Activated CD4-positive, alpha-beta T cell treated with anti-CD3 and anti-CD28 coated beads, Interleukin-2, amount 10 ng/mL, durations not matched to agents 7 days and 5 days (primary cell): ENCODE measurements at regions not wholly inside any gene's neighbourhood (a gene's known extent, or its start where the extent isn't known, plus 50 kb on each side); places are given as distances from the start of the nearest gene placed in this dataset.

Source experiments
- CTCF ChIA-PET: fragments of 350-600 bp; sonication (Branson Sonifier 250); formaldehyde crosslinking; loops from one replicate; lab custom pipeline; 2021; ENCODE audit warnings: antibody characterized with exemption; lab: Charles Lee
- POLR2A ChIA-PET: fragments of 350-600 bp; sonication (Branson Sonifier 250); formaldehyde crosslinking; loops from one replicate; lab custom pipeline; 2021; ENCODE audit warnings: antibody characterized with exemption; lab: Charles Lee
- DNase-seq: peaks from one replicate; pipeline ENCODE4 v3.0.0-alpha.2; 2020
- H3K27ac Mint-ChIP-seq: one replicate; pipeline ENCODE4 v1.8.0; 2021; ENCODE audit warnings: mild to moderate bottlenecking, moderate library complexity, mixed read lengths
- H3K27me3 Mint-ChIP-seq: one replicate; pipeline ENCODE4 v1.8.0; 2021; ENCODE audit warnings: mixed read lengths
- H3K36me3 Mint-ChIP-seq: one replicate; pipeline ENCODE4 v1.8.0; 2021; ENCODE audit warnings: low read depth, mixed read lengths
- H3K4me1 Mint-ChIP-seq: one replicate; pipeline ENCODE4 v1.8.0; 2021; ENCODE audit warnings: mixed read lengths
- H3K4me3 Mint-ChIP-seq: one replicate; pipeline ENCODE4 v1.8.0; 2021; ENCODE audit warnings: mild to moderate bottlenecking, moderate library complexity, mixed read lengths
- H3K9me3 Mint-ChIP-seq: one replicate; pipeline ENCODE4 v1.8.0; 2021; ENCODE audit warnings: mixed read lengths

- Mint-ChIP-seq H3K4me3 (no peak overlapping the region), H3K4me1 (no peaks in the 10 kb centered on the region), H3K9me3 (no peaks in the 10 kb centered on the region), H3K27ac (no peak overlapping the region), H3K27me3 (peaks cover 14% of the 10 kb centered on the region), H3K36me3 (no peaks in the 10 kb centered on the region)
- POLR2A ChIA-PET, result no interaction called here
- CTCF ChIA-PET, result no interaction called here
- DNase-seq, result no peak
These were observed 256.6 kb upstream of the ROPN1 start for GRCh38 chr3:124248471-124249028.

DNA sequence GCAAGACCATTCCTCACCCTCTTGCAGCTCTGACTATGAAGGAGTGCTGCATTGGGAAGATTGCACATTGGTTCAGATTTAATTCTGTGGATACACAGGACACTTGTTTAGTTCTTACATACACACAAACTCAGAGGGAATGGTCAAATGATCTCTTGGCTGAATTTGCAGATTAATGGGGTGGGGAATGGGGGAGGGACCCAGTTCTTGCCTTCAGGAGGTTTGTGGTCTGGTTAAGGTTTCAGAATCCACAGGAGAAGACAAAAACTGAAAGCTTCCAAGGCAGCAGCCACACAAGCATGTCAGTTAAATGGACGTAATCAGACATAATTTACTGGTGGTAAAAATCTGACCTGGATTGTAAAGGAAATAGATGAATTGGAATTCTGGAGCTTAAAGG lies 257.1 kb upstream of the ROPN1 start:
- no peaks in the 10 kb centered on the region for H3K36me3 Mint-ChIP-seq
- H3K27me3 Mint-ChIP-seq, result peaks cover 14% of the 10 kb centered on the region
- H3K9me3 Mint-ChIP-seq, result no peaks in the 10 kb centered on the region
- H3K27ac Mint-ChIP-seq, result no peak overlapping the region
- ChIA-PET POLR2A (no interaction called here), CTCF (no interaction called here)
- H3K4me1 Mint-ChIP-seq, result no peaks in the 10 kb centered on the region
- DNase-seq, result no peak
- no peak overlapping the region for H3K4me3 Mint-ChIP-seq

DNA sequence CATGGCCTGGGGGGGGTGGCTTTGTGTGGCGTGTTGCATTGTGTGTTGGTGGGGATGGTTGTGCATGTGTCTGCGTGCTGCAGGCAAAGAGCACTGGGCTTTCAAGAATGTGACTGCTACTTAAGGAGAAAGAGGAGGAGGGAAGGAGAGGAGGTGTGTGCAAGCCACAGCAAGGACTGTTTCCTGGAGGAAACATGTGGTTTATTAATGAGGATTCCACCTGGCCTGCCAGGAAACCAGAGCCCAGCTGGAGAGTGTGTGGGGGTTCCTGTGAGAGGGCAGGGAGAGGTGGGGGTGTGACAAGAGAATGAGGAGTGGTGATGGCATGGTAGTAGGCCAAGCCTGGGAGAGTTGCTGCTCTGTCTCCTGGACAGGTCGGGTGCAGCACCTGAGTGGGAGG lies 258.1 kb upstream of the ROPN1 start:
- Mint-ChIP-seq H3K27me3 (peaks cover 14% of the 10 kb centered on the region), H3K4me3 (no peak overlapping the region), H3K36me3 (no peaks in the 10 kb centered on the region), H3K27ac (no peak overlapping the region), H3K9me3 (no peaks in the 10 kb centered on the region), H3K4me1 (no peaks in the 10 kb centered on the region)
- DNase-seq, result no peak
- ChIA-PET CTCF (no interaction called here), POLR2A (no interaction called here)

- no peak overlapping the region for H3K27ac Mint-ChIP-seq
These were observed 264.2 kb upstream of the ROPN1 start for GRCh38 chr3:124256156-124256555.

GRCh38 chr3:124256599-124256998 lies 264.7 kb upstream of the ROPN1 start:
- Mint-ChIP-seq H3K36me3 (no peaks in the 10 kb centered on the region), H3K4me3 (no peak overlapping the region), H3K9me3 (no peaks in the 10 kb centered on the region), H3K4me1 (no peaks in the 10 kb centered on the region), H3K27me3 (peaks cover 3% of the 10 kb centered on the region), H3K27ac (no peak overlapping the region)
- DNase-seq, result no peak
- ChIA-PET POLR2A (no interaction called here), CTCF (no interaction called here)

More at GRCh38 chr3:124256156-124256555, 264.2 kb upstream of the ROPN1 start:
- no peak overlapping the region for H3K4me3 Mint-ChIP-seq
- H3K27me3 Mint-ChIP-seq, result peaks cover 3% of the 10 kb centered on the region
- H3K4me1 Mint-ChIP-seq, result no peaks in the 10 kb centered on the region
- ChIA-PET CTCF (no interaction called here), POLR2A (no interaction called here)
- DNase-seq, result no peak
- H3K36me3 Mint-ChIP-seq, result no peaks in the 10 kb centered on the region
- H3K9me3 Mint-ChIP-seq, result no peaks in the 10 kb centered on the region

DNA sequence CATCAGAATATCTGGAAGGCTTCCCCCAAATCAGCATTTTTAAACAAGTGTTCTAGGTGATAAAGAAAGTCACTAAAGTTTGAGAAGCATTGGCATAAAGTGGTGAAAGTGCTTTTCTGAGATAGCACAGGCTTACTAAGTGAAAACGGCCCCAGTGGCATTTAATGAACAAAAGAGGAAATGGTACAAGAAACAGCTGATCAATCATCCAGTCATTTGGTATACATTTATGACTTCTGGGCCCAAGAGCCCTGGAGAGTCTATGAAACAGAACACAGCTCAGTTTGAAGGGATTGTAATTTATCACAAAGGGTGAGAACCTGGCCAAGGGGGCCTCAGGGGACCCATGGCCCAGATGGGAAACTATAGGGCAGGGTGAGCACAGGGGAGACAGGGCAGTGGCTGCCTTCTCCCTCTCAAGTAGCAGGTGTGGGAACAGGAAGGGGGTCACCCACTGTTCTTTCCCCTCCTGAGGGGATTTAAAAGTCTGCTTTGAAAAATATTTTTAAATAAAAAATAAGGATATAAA lies 265.5 kb upstream of the ROPN1 start:
- Mint-ChIP-seq H3K36me3 (no peaks in the 10 kb centered on the region), H3K4me3 (no peak overlapping the region), H3K27me3 (peaks cover 3% of the 10 kb centered on the region), H3K27ac (no peak overlapping the region), H3K4me1 (no peaks in the 10 kb centered on the region), H3K9me3 (no peaks in the 10 kb centered on the region)
- DNase-seq, result no peak
- ChIA-PET POLR2A (no interaction called here), CTCF (no interaction called here)

DNA sequence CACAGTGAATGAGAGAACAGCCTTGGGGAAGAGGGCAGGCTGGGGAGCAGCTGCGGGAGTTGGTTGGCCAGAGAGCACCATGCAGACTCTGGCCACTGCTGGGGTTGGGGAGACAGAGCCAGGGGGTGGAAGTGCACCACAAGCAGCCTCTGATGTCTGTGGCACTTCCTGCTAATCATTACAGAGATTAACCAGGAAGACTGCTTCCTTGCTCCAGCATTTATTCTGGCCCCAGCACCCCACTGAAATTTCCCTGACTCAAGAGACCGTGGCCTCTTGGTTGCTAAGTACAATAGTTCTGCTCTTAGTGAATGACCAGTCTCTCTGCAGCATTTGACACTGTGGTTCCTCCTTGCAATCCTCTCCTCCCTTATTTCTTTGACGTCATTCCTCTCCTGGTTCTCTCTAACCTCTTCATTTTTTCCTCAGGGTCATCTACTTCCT lies 266.2 kb upstream of the ROPN1 start:
- no peak overlapping the region for H3K4me3 Mint-ChIP-seq
- DNase-seq, result no peak
- ChIA-PET CTCF (no interaction called here), POLR2A (no interaction called here)
- peaks cover 5% of the 10 kb centered on the region for H3K27me3 Mint-ChIP-seq
- no peaks in the 10 kb centered on the region for H3K4me1 Mint-ChIP-seq
- no peaks in the 10 kb centered on the region for H3K36me3 Mint-ChIP-seq
- no peaks in the 10 kb centered on the region for H3K9me3 Mint-ChIP-seq
- no peak overlapping the region for H3K27ac Mint-ChIP-seq

DNA sequence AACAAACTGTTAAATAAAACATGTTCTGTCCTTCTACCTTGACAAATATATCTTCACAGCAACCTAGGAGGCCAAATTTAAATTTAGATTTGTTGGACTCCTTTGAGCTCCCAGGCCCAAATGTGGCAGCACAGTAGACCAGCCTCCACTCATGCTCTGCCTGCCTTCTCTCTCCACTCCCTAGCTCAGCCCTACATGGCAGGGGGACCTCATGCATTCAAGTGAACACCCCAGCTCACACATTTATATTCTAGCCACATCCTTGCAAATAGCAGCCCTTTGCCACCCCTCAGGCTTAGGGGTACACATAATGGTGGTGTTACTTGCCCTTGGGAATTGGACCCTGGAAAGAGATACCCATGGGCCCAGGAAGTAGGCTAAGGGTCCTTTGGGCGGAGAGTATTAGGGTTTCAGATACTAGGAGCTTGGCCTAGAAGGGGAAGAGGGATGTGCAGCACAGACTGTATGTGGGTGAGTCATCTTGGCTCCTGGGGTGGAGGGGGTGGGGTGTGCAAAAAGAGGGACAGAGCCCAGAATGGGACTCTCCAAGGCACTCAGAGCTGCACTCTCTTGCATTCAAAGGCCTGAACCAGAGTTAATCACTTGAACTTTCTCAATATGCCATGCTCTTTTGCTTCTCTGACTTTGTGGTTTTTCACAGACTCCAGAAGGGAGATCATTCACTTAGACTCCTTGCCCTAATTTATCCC lies 268.4 kb upstream of the ROPN1 start:
- CTCF ChIA-PET, result no interaction called here
- Mint-ChIP-seq H3K4me1 (no peaks in the 10 kb centered on the region), H3K9me3 (no peaks in the 10 kb centered on the region), H3K36me3 (no peaks in the 10 kb centered on the region), H3K4me3 (no peak overlapping the region), H3K27ac (no peak overlapping the region), H3K27me3 (peaks cover 10% of the 10 kb centered on the region)
- DNase-seq, result no peak
- POLR2A ChIA-PET, result no interaction called here

GRCh38 chr3:124261306-124261705 lies 269.4 kb upstream of the ROPN1 start:
- Mint-ChIP-seq H3K9me3 (no peaks in the 10 kb centered on the region), H3K4me1 (no peaks in the 10 kb centered on the region), H3K36me3 (no peaks in the 10 kb centered on the region), H3K4me3 (no peak overlapping the region), H3K27me3 (peaks cover 10% of the 10 kb centered on the region), H3K27ac (no peak overlapping the region)
- POLR2A ChIA-PET, result no interaction called here
- no peak for DNase-seq
- CTCF ChIA-PET, result no interaction called here

GRCh38 chr3:124263168-124263567 lies 271.2 kb upstream of the ROPN1 start:
- DNase-seq, result no peak
- Mint-ChIP-seq H3K27me3 (peaks cover 10% of the 10 kb centered on the region), H3K4me3 (no peak overlapping the region), H3K4me1 (no peaks in the 10 kb centered on the region), H3K27ac (no peak overlapping the region), H3K36me3 (no peaks in the 10 kb centered on the region), H3K9me3 (no peaks in the 10 kb centered on the region)
- POLR2A ChIA-PET, result no interaction called here
- CTCF ChIA-PET, result no interaction called here

DNA sequence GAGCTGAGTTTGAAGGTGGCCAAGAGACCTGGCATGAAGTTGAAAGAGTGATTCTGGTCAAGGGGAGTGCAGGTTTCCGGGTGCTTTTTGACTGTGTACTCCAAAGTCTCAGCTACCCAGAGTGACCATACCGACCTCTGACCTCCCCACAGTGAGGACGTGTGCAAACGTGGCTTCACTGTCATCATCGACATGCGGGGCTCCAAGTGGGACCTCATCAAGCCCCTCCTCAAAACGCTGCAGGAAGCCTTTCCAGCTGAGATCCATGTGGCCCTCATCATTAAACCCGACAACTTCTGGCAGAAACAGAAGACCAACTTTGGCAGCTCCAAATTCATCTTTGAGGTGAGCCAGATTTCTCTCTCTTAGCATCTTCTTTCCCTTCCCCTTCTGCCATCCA lies 272.4 kb upstream of the ROPN1 start:
- Mint-ChIP-seq H3K27ac (no peak overlapping the region), H3K4me1 (no peaks in the 10 kb centered on the region), H3K4me3 (no peak overlapping the region), H3K27me3 (peaks cover 7% of the 10 kb centered on the region), H3K36me3 (no peaks in the 10 kb centered on the region), H3K9me3 (no peaks in the 10 kb centered on the region)
- DNase-seq, result no peak
- CTCF ChIA-PET, result no interaction called here
- POLR2A ChIA-PET, result no interaction called here

- POLR2A ChIA-PET, result no interaction called here
- Mint-ChIP-seq H3K36me3 (no peaks in the 10 kb centered on the region), H3K27me3 (peaks cover 7% of the 10 kb centered on the region), H3K4me3 (no peak overlapping the region), H3K4me1 (no peaks in the 10 kb centered on the region), H3K27ac (no peak overlapping the region), H3K9me3 (no peaks in the 10 kb centered on the region)
- CTCF ChIA-PET, result no interaction called here
- no peak for DNase-seq
These were observed 274.6 kb upstream of the ROPN1 start for GRCh38 chr3:124266487-124266886.

GRCh38 chr3:124267406-124267805 lies 275.5 kb upstream of the ROPN1 start:
- no peak for DNase-seq
- Mint-ChIP-seq H3K27me3 (peaks cover 7% of the 10 kb centered on the region), H3K27ac (no peak overlapping the region), H3K4me3 (no peak overlapping the region), H3K36me3 (no peaks in the 10 kb centered on the region), H3K9me3 (no peaks in the 10 kb centered on the region), H3K4me1 (no peaks in the 10 kb centered on the region)
- ChIA-PET CTCF (no interaction called here), POLR2A (no interaction called here)

DNA sequence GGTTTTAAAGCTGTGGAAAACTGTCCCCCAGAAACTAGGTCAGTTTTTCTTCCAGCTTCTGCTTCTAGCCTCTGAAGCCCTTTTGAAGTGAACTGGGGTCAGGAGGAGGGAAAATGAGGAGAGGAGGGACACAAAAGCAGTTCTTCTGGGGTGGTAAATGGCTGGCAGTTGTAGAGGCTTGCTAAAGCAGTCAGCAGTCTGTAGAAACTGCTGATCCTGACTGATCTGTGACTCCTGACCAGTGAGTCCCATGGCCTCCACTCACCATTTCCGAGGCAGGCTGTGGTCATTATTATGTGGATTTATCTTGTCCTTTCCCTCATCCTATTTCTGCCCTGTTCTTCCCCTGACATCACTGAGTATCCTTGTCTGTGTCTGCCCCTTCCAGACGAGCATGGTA lies 276.4 kb upstream of the ROPN1 start:
- no peak overlapping the region for H3K4me3 Mint-ChIP-seq
- no peak for DNase-seq
- H3K27me3 Mint-ChIP-seq, result peaks cover 4% of the 10 kb centered on the region
- no peak overlapping the region for H3K27ac Mint-ChIP-seq
- CTCF ChIA-PET, result no interaction called here
- POLR2A ChIA-PET, result no interaction called here
- no peaks in the 10 kb centered on the region for H3K36me3 Mint-ChIP-seq
- no peaks in the 10 kb centered on the region for H3K4me1 Mint-ChIP-seq
- no peaks in the 10 kb centered on the region for H3K9me3 Mint-ChIP-seq
